ENCODE measurements at regions not wholly inside any gene's neighbourhood (a gene's known extent, or its start where the extent isn't known, plus 50 kb on each side); places are given as distances from the start of the nearest gene placed in this dataset.

DNA sequence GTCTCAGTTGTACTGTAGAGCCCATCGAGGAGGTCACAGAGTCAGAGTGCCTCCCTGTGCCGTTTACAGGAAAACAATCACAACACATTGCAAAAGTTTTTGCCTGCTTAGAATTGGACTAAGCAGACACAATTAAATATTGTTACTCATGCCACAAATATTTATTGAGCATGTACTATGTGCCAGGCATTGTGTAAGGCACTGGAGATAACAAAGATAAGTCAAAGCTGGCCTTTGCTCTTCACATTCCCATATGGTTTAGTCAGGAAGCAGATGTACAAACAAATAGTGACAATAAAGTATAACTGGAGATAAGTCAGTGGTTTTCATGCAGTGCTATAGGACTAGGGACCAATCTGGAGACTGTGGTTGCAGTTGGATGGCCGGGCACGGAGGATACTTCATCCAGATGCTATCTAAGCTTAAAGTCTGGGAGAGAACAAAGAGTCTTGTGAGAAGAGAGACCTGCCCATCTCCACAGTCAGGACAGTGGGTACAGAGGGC, 550.7 kb downstream of the INSC start:
- TF ChIP-seq, protein P1, sequence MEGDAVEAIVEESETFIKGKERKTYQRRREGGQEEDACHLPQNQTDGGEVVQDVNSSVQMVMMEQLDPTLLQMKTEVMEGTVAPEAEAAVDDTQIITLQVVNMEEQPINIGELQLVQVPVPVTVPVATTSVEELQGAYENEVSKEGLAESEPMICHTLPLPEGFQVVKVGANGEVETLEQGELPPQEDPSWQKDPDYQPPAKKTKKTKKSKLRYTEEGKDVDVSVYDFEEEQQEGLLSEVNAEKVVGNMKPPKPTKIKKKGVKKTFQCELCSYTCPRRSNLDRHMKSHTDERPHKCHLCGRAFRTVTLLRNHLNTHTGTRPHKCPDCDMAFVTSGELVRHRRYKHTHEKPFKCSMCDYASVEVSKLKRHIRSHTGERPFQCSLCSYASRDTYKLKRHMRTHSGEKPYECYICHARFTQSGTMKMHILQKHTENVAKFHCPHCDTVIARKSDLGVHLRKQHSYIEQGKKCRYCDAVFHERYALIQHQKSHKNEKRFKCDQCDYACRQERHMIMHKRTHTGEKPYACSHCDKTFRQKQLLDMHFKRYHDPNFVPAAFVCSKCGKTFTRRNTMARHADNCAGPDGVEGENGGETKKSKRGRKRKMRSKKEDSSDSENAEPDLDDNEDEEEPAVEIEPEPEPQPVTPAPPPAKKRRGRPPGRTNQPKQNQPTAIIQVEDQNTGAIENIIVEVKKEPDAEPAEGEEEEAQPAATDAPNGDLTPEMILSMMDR (conservative IDR thresholded peaks at IDR 0.05): peak; percentile 25
- TF ChIP-seq ZFX (IDR thresholded peaks at IDR 0.05): no peak
- peak overlapping the region; percentile 24; the same call in 1 of the 2 replicates for H3K27ac ChIP-seq

DNA sequence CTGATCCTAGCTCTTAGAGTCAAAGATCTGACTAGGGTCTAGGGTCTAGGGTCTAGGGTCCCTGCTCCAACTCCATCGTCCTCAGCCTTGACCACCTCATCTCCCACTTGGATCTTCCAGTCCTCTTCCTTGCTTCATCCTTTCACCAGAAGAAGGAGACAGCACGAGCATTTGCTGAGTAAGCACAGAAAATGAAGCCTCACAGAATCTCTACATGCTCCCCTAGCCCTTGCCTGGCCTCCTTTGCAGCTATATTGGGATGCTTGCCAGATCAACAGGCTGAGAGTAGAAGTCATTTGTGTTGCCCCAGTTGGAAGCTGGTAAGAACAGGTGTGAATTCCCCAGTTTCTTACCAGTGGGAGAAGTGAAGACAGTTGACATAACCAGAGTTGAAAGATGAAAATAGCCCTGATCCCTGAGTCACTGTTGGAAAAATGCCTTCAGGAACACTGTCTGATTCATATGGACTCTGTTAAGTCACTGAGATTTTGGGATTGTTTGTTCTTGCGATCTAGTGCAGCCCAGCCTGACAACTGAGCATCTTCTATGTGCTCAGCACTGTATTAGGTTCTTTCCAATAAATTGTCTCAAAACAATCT, 552.5 kb downstream of the INSC start:
- TF ChIP-seq ZFX (IDR thresholded peaks at IDR 0.05): no peak
- TF ChIP-seq, protein P1 (conservative IDR thresholded peaks at IDR 0.05): no peak
- H3K27ac ChIP-seq: peak overlapping the region; percentile 24; the same call in 1 of the 2 replicates

DNA sequence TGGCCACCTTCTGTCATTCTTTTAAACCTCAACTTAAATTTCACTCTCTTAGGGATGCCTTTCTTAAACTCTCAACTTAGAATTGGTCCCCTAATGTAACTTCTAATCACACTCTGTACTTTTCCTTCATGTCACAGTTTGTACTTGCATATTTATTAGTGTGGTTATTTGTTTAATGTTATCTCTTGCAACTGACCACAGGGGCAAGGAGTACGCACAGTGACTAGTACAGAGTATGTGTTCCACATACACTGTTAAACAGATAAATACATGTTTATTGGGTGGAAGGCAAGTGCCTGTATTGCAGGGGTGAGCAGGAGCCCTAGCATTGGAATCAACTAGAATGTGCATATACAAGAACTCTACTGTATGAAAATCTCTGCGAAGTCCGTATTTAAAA, 554.0 kb downstream of the INSC start:
- TF ChIP-seq ZFX (IDR thresholded peaks at IDR 0.05): no peak
- TF ChIP-seq, protein P1 (conservative IDR thresholded peaks at IDR 0.05): no peak
- peak overlapping the region; percentile 64 for H3K27ac ChIP-seq

DNA sequence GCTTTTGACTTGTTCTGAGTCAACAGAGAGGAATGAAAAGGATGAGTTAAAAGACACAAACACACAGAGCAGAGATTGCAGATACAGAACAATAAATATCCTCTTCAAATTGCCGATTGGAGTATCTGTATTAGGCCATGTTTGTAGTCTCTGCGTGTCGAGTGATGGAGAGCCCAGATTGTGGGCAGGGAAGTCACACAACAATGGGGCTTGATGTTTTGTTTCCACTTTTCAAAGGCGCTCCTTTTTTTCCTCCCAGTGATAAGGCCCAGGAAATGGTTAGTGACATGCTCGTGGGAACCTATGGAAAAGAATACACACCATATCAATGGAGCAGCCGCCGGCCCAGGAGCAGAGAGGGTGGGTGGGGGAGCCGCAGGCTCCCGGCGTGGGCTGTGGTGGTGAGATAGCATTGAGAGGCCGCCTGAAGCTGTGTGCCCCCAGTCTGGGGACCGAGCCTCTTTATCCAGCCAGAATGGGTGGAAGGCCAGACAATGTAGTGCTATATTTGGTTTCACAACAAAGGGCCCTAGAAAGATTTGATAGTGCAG, 555.9 kb downstream of the INSC start:
- TF ChIP-seq, protein P1 (conservative IDR thresholded peaks at IDR 0.05): no peak
- TF ChIP-seq ZFX (IDR thresholded peaks at IDR 0.05): no peak
- no peak overlapping the region for H3K27ac ChIP-seq

DNA sequence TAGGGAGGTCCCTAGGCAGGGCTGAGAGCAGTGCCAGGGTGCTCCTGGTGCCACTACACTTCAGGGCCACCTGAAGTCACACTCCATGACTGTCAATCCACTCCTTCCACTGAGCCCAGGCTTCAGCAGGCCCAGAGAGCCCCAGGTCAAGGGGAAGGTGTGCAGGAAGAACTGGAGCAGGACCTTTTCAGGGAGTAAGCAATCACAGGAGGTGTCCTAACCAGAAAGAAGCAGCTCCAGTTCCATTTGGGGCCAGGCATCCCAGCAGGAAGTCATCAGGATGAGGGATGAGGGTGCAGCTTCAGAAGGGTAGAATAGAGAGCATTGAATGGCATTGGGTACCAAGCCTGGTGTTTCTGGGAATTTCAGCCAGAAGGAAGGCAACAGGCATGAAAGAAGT, 556.5 kb downstream of the INSC start:
- no peak overlapping the region for H3K27ac ChIP-seq
- TF ChIP-seq ZFX (IDR thresholded peaks at IDR 0.05): no peak
- TF ChIP-seq, protein P1 (conservative IDR thresholded peaks at IDR 0.05): no peak

DNA sequence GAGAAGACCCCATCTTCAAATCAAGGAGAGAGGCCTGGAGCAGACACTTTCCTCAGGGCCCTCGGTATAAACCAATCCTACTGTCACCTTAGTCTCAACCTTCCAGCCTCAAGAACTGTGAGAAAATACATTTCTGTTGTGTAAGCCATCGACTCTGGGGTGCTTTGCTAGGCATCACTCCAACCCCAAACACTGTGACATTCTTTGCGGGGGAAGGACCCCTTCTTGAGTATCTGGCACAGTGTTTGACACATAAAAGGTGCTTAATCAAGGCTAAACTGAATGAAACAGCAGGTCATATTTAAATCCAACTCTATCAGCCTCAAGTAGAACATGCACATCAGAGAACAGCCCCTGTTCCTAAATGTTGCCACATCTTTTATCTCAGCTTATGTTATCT, 558.1 kb downstream of the INSC start:
- no peak overlapping the region for H3K27ac ChIP-seq
- TF ChIP-seq, protein P1 (conservative IDR thresholded peaks at IDR 0.05): no peak
- TF ChIP-seq ZFX (IDR thresholded peaks at IDR 0.05): no peak

DNA sequence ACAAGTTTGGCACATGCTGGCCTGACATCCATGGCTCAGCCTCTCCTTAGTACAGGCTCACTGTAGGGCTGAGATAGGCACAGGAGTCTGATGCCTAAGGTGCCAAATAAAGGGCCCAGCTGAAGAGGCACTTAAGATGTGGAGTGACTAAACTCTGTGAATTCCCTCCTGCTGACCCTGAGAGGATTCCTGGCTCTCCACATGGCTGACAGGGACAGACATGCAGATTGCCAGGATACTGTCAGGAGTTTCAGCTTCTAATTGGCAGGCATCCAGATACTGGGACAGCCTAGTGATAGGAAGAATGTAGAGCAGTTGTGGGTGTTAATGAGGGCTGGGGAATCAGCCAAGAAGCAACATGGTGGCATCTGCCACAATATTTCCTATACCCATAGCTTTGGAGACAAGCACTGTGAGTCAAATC, 558.7 kb downstream of the INSC start:
- TF ChIP-seq, protein P1 (conservative IDR thresholded peaks at IDR 0.05): no peak
- no peak for TF ChIP-seq ZFX (IDR thresholded peaks at IDR 0.05)
- no peak overlapping the region for H3K27ac ChIP-seq
